Esophagus squamous epithelium (tissue), 5 donors: ENCODE measurements at regions not wholly inside any gene's neighbourhood (a gene's known extent, or its start where the extent isn't known, plus 50 kb on each side); places are given as distances from the start of the nearest gene placed in this dataset.

Source experiments
- DNase-seq: peaks from one replicate; lab custom pipeline; 2025; lab: John Stamatoyannopoulos, UW
- H3K27ac ChIP-seq, 4 donors: fragments of 200-600 bp; sonication (generic); one replicate each; pipeline ENCODE4 v1.5.1; 2016 to 2019; ENCODE audit warnings: mild to moderate bottlenecking in 1 of 4
- H3K27me3 ChIP-seq, 4 donors: fragments of 200-600 bp; sonication (generic); 1 replicate in 3 of 4; 2 replicates in 1 of 4; pipeline versions ENCODE4 v1.5.1 to v1.6.0; 2017 to 2021; ENCODE audit warnings: antibody characterized with exemption in 1 of 4
- H3K36me3 ChIP-seq, 3 donors: fragments of 200-600 bp; sonication (generic); one replicate each; pipeline ENCODE4 v1.5.1; 2016 to 2019
- H3K4me1 ChIP-seq, 3 donors: fragments of 200-600 bp; sonication (generic); one replicate each; pipeline ENCODE4 v1.5.1; 2017 to 2019
- H3K4me3 ChIP-seq, 4 donors: fragments of 200-600 bp; sonication (generic); 1 replicate in 3 of 4; 2 replicates in 1 of 4; pipeline ENCODE4 v1.5.1; 2016 to 2019; ENCODE audit warnings: mild to moderate bottlenecking in 2 of 4, moderate library complexity in 1 of 4
- H3K9me3 ChIP-seq, 3 donors: fragments of 200-600 bp; sonication (generic); one replicate each; pipeline ENCODE4 v1.5.1; 2016 to 2019
- CTCF ChIP-seq, 6 experiments: fragments of 450-650 bp in 4 of 6; fragments of 200-600 bp in 2 of 6; sonication (generic) in 2 of 6; IDR thresholded peaks; one replicate each; pipeline ENCODE4 v1.5.1; 2016 to 2019; ENCODE audit warnings: antibody characterized with exemption in 6 of 6, mild to moderate bottlenecking in 4 of 6, moderate library complexity in 4 of 6
- POLR2A ChIP-seq, 4 donors: fragments of 450-650 bp; IDR thresholded peaks; one replicate each; pipeline ENCODE4 v1.6.1; 2017; ENCODE audit warnings: antibody characterized with exemption in 4 of 4, mild to moderate bottlenecking in 4 of 4, moderate library complexity in 3 of 4
- WGBS, 2 donors: methylation state at CpG; one replicate each; pipeline ENCODE4 v1.1.5; 2018; 5-methylcytosine and 5-hydroxymethylcytosine counted together
- intact Hi-C: fragments of 100-400 bp; cut with DNase I; formaldehyde crosslinking; loops from one replicate; pipeline ENCODE4 v1.15.0; 2022
- donor health status: DM: yes; HTN: yes; CAD: no.

- Histone ChIP-seq H3K27me3 (no peaks in the 10 kb centered on the region), H3K27ac (peak overlapping the region in 2 of 4 donors; percentile 26 to 31), H3K36me3 (no peaks in the 10 kb centered on the region), H3K4me3 (no peak overlapping the region), H3K9me3 (no peaks in the 10 kb centered on the region), H3K4me1 (peaks cover 18 to 72% (median 38%) of the 10 kb centered on the region in 3 donors)
- WGBS, 2 donors: 97 to 98% methylated on average over 3 to 4 of the region's 4 CpGs
- TF ChIP-seq CTCF (IDR thresholded peaks at IDR 0.05) (no peak), POLR2A (IDR thresholded peaks at IDR 0.05) (no peak)
- intact Hi-C loops: no loop called here
- no peak for DNase-seq
Observed at GRCh38 chr2:134139611-134140010, 114.3 kb upstream of the MGAT5 start.

- Histone ChIP-seq H3K4me1 (peaks cover 18 to 72% (median 38%) of the 10 kb centered on the region in 3 donors), H3K27ac (peak overlapping the region in 3 of 4 donors; percentile 15 to 31 (median 26)), H3K9me3 (no peaks in the 10 kb centered on the region), H3K27me3 (no peaks in the 10 kb centered on the region), H3K4me3 (no peak overlapping the region), H3K36me3 (no peaks in the 10 kb centered on the region)
- TF ChIP-seq CTCF (IDR thresholded peaks at IDR 0.05) (no peak), POLR2A (IDR thresholded peaks at IDR 0.05) (no peak)
- 60 to 67% methylated on average over 9 of the region's 9 CpGs for WGBS, 2 donors
- intact Hi-C loops: no loop called here
- no peak for DNase-seq
Observed at GRCh38 chr2:134140251-134140661, 113.6 kb upstream of the MGAT5 start.

- Histone ChIP-seq H3K4me3 (no peak overlapping the region), H3K4me1 (peaks cover 14 to 68% (median 29%) of the 10 kb centered on the region in 3 donors), H3K36me3 (no peaks in the 10 kb centered on the region), H3K9me3 (no peaks in the 10 kb centered on the region), H3K27ac (no peak overlapping the region), H3K27me3 (no peaks in the 10 kb centered on the region)
- TF ChIP-seq CTCF (IDR thresholded peaks at IDR 0.05) (no peak), POLR2A (IDR thresholded peaks at IDR 0.05) (no peak)
- DNase-seq: no peak
- intact Hi-C loops: no loop called here
- 88 to 89% methylated on average over 5 of the region's 6 CpGs for WGBS, 2 donors
Observed at GRCh38 chr2:134141598-134142340, 112.1 kb upstream of the MGAT5 start.

- no peaks in the 10 kb centered on the region for H3K9me3 ChIP-seq
- no peak for DNase-seq
- H3K36me3 ChIP-seq: no peaks in the 10 kb centered on the region
- WGBS, 2 donors: 77 to 78% methylated on average over 4 of the region's 4 CpGs
- no peak overlapping the region for H3K4me3 ChIP-seq
- TF ChIP-seq CTCF (IDR thresholded peaks at IDR 0.05): no peak
- no peak for TF ChIP-seq POLR2A (IDR thresholded peaks at IDR 0.05)
- intact Hi-C loops: no loop called here
- H3K27ac ChIP-seq: no peak overlapping the region
- no peaks in the 10 kb centered on the region for H3K27me3 ChIP-seq
- H3K4me1 ChIP-seq: peaks cover 9 to 64% (median 24%) of the 10 kb centered on the region in 3 donors
Observed at GRCh38 chr2:134142341-134142738, 111.5 kb upstream of the MGAT5 start.

- peaks cover 8 to 58% (median 19%) of the 10 kb centered on the region in 3 donors for H3K4me1 ChIP-seq
- H3K4me3 ChIP-seq: no peak overlapping the region
- H3K27me3 ChIP-seq: no peaks in the 10 kb centered on the region
- H3K36me3 ChIP-seq: no peaks in the 10 kb centered on the region
- intact Hi-C loops: no loop called here
- no peaks in the 10 kb centered on the region for H3K9me3 ChIP-seq
- no peak for DNase-seq
- TF ChIP-seq CTCF (IDR thresholded peaks at IDR 0.05) (no peak), POLR2A (IDR thresholded peaks at IDR 0.05) (no peak)
- H3K27ac ChIP-seq: no peak overlapping the region
- 85% methylated on average over 5 of the region's 5 CpGs for WGBS, 2 donors
Observed at GRCh38 chr2:134142903-134143302, 111.0 kb upstream of the MGAT5 start.
